Spleen (tissue), 11 donors: ENCODE measurements at regions not wholly inside any gene's neighbourhood (a gene's known extent, or its start where the extent isn't known, plus 50 kb on each side); places are given as distances from the start of the nearest gene placed in this dataset.

Experiments
- DNase-seq: peaks from one replicate; pipeline ENCODE4 v3.0.0-alpha.2; 2020
- H3K27ac ChIP-seq, 8 donors: fragments of 200-600 bp; sonication (generic) in 7 of 8; 1 replicate in 4 of 8; 2 replicates in 4 of 8; pipeline versions ENCODE4 v1.5.0 to v1.8.0; 2016 to 2021; ENCODE audit warnings: inconsistent platforms in 4 of 8, mild to moderate bottlenecking in 4 of 8, moderate library complexity in 1 of 8
- H3K27me3 ChIP-seq, 7 donors: fragments of 200-600 bp; sonication (generic) in 6 of 7; replicated peaks in 1 of 7; 1 replicate in 4 of 7; 2 replicates in 3 of 7; pipeline versions ENCODE4 v1.5.0 to v1.8.0; 2016 to 2021; ENCODE audit warnings: inconsistent platforms in 3 of 7, mild to moderate bottlenecking in 1 of 7
- H3K36me3 ChIP-seq, 6 donors: fragments of 200-600 bp; sonication (generic) in 5 of 6; 1 replicate in 4 of 6; 2 replicates in 2 of 6; pipeline versions ENCODE4 v1.5.0 to v1.8.0; 2016 to 2021; ENCODE audit warnings: inconsistent platforms in 2 of 6
- H3K4me1 ChIP-seq, 6 donors: fragments of 200-600 bp; sonication (generic) in 5 of 6; 1 replicate in 3 of 6; 2 replicates in 3 of 6; pipeline versions ENCODE4 v1.5.0 to v1.8.0; 2016 to 2021; ENCODE audit warnings: inconsistent platforms in 3 of 6
- H3K4me3 ChIP-seq, 8 donors: fragments of 200-600 bp; sonication (generic) in 7 of 8; 1 replicate in 4 of 8; 2 replicates in 4 of 8; pipeline versions ENCODE4 v1.5.0 to v1.8.0; 2016 to 2021; ENCODE audit warnings: inconsistent platforms in 4 of 8, mild to moderate bottlenecking in 4 of 8, moderate library complexity in 2 of 8
- H3K9me3 ChIP-seq, 8 donors: fragments of 200-600 bp; sonication (generic) in 7 of 8; 1 replicate in 4 of 8; 2 replicates in 4 of 8; pipeline versions ENCODE4 v1.5.0 to v1.8.0; 2016 to 2021; ENCODE audit warnings: inconsistent platforms in 4 of 8
- POLR2A ChIP-seq, 3 donors: fragments of 450-650 bp; IDR thresholded peaks; one replicate each; pipeline ENCODE4 v1.5.1; 2017; ENCODE audit warnings: antibody characterized with exemption in 3 of 3, mild to moderate bottlenecking in 1 of 3
- POLR2AphosphoS5 ChIP-seq, 3 donors: sonication (generic); formaldehyde crosslinking; IDR thresholded peaks; one replicate each; pipeline ENCODE4 v1.5.1; 2017; ENCODE audit warnings: antibody characterized with exemption in 3 of 3
- WGBS, 5 donors: extraction: QIAGEN DNeasy Blood & Tissue Kit in 3 of 5; methylation state at CpG; one replicate each; pipeline versions ENCODE4 v1.1.5 to v1.1.7; 2013 to 2018; 5-methylcytosine and 5-hydroxymethylcytosine counted together
- intact Hi-C: fragments of 100-400 bp; cut with DNase I; formaldehyde crosslinking; loops from one replicate; pipeline ENCODE4 v1.15.0; 2023; ENCODE audit warnings: low total_unique reads
- TF ChIP-seq, protein P1 (sequence below), 11 experiments: fragments of 200-600 bp in 7 of 11; fragments of 450-650 bp in 4 of 11; sonication (generic) in 4 of 11; IDR thresholded peaks in 8 of 11; conservative IDR thresholded peaks in 3 of 11; 1 replicate in 7 of 11; 2 replicates in 4 of 11; pipeline versions ENCODE4 v1.4.0 to v1.8.0; 2016 to 2021; ENCODE audit warnings: antibody characterized with exemption in 11 of 11, inconsistent platforms in 4 of 11, mild to moderate bottlenecking in 1 of 11
- donor health status: healthy with polysubstance abuse.
- donor health status: DM: no; HTN: no; CAD: no; lungs with moderate emphysema.
- donor health status: DM: no; HTN: no; CAD: no.
- donor health status: Bipolar disorder and iron deficiency.
- donor health status: healthy.
- donor health status: DM: no; HTN: no; CAD: no.
- donor health status: DM: yes; HTN: yes; CAD: no.

DNA sequence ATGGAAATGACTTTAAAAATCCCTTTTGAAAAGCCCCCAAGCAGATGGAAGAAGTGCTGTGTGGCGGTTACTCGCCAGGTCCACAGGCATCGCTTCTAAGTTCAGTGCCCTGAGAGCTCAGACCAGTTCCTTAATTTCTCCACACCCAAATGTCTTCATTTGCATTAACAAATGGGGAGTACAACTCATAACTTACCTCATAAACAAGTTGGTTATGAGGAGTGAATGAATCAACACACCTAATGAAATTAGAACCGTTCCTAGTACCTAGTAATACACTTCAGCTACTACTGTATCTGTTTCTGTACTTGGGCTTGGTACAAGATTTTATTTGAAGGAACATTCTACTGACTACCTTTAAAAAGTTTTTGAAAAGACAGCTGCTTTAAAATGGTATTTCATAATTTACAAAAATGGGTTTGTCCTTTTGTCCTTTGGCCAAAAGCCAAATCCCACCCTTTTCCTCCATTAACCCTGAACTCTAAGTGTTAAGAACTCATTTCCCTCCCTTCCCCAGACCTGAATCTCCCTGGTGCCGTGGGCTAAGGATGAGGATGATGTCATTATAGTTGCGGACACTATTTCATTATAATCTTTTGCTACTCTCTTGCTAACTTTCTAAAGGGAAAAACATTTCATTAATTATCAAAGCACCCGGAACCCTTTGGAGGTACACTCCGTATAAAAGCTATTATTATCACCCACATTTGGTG, 221.5 kb upstream of the CELF2 start:
- Histone ChIP-seq H3K27me3 (peaks cover 0 to 7% (median 0%) of the 10 kb centered on the region in 7 donors), H3K27ac (no peak overlapping the region), H3K4me3 (no peak overlapping the region), H3K36me3 (no peaks in the 10 kb centered on the region), H3K4me1 (peaks cover 0 to 14% (median 2%) of the 10 kb centered on the region in 6 donors), H3K9me3 (no peaks in the 10 kb centered on the region)
- 65 to 79% (median 72%) methylated on average over 8 of the region's 8 CpGs for WGBS, 5 donors
- TF ChIP-seq, protein P1, sequence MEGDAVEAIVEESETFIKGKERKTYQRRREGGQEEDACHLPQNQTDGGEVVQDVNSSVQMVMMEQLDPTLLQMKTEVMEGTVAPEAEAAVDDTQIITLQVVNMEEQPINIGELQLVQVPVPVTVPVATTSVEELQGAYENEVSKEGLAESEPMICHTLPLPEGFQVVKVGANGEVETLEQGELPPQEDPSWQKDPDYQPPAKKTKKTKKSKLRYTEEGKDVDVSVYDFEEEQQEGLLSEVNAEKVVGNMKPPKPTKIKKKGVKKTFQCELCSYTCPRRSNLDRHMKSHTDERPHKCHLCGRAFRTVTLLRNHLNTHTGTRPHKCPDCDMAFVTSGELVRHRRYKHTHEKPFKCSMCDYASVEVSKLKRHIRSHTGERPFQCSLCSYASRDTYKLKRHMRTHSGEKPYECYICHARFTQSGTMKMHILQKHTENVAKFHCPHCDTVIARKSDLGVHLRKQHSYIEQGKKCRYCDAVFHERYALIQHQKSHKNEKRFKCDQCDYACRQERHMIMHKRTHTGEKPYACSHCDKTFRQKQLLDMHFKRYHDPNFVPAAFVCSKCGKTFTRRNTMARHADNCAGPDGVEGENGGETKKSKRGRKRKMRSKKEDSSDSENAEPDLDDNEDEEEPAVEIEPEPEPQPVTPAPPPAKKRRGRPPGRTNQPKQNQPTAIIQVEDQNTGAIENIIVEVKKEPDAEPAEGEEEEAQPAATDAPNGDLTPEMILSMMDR (IDR thresholded peaks at IDR 0.05 in 8 of 11, conservative IDR thresholded peaks at IDR 0.05 in 3 of 11): no peak
- no peak for TF ChIP-seq POLR2AphosphoS5 (IDR thresholded peaks at IDR 0.05)
- TF ChIP-seq POLR2A (IDR thresholded peaks at IDR 0.05): no peak
- DNase-seq: no peak
- intact Hi-C loops: no loop called here

DNA sequence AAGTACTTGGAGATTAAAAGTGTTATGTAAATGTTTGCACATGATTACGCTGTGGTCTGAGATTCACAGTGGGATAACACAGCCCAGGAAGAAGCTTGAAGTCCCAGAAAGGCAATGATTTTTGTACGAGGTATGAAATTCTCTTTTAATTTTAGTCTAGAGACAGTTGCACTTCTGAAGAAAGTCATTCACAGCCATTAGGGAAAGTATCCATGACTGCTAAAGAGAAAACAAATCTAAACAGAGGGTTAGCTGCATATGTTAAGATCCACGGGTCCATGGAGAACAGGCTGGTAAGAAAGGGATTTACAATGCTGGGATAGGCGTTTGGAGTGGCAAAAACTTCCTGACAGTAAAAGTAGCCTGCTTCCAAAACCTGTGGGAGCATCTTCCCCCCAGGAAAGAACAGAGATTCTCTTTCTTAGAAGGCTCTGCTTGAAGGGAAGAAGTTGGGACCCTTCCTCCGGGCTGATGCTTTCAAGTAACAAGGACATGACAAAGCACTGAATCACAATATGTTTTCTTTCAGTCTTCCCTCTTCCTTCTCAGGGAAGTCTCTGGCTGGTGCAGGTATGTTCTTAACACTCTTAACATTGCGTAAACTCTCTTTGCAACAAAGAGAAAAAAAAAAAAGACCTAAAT, 220.8 kb upstream of the CELF2 start:
- no peak for DNase-seq
- Histone ChIP-seq H3K9me3 (peaks cover 0 to 6% (median 0%) of the 10 kb centered on the region in 8 donors), H3K4me3 (no peak overlapping the region), H3K36me3 (no peaks in the 10 kb centered on the region), H3K27me3 (peaks cover 0 to 7% (median 0%) of the 10 kb centered on the region in 7 donors), H3K27ac (no peak overlapping the region), H3K4me1 (peaks cover 0 to 14% (median 2%) of the 10 kb centered on the region in 6 donors)
- intact Hi-C loops: no loop called here
- TF ChIP-seq, protein P1 (IDR thresholded peaks at IDR 0.05 in 8 of 11, conservative IDR thresholded peaks at IDR 0.05 in 3 of 11): no peak
- TF ChIP-seq POLR2A (IDR thresholded peaks at IDR 0.05): no peak
- TF ChIP-seq POLR2AphosphoS5 (IDR thresholded peaks at IDR 0.05): no peak
- WGBS, 5 donors: 62 to 66% (median 62%) methylated on average over 6 of the region's 6 CpGs

DNA sequence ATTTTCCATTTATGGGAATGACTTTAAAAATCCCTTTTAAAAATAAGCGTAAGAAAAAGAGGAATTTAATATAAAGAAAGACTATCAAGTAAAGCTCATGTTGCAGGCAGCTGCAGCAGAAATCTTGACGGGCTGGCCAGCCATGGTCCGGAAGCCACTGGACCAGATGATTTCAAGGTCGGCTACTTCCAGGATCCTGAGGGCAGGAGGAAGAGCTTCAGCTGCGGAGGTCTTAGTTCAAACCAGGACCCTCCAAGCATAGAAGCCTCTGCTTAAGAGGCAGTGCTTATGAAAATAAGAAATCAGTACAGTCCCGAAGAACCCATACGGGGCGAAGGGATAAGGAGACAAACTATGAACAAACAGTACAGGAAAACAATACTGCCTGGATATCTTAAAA, 220.2 kb upstream of the CELF2 start:
- TF ChIP-seq POLR2A (IDR thresholded peaks at IDR 0.05) (no peak), POLR2AphosphoS5 (IDR thresholded peaks at IDR 0.05) (no peak)
- TF ChIP-seq, protein P1 (IDR thresholded peaks at IDR 0.05 in 8 of 11, conservative IDR thresholded peaks at IDR 0.05 in 3 of 11): no peak
- H3K9me3 ChIP-seq: peaks cover 0 to 9% (median 0%) of the 10 kb centered on the region in 8 donors
- intact Hi-C loops: no loop called here
- H3K4me1 ChIP-seq: peaks cover 0 to 14% (median 2%) of the 10 kb centered on the region in 6 donors
- no peaks in the 10 kb centered on the region for H3K36me3 ChIP-seq
- no peak for DNase-seq
- WGBS, 5 donors: 57 to 76% (median 72%) methylated on average over 8 of the region's 8 CpGs
- H3K4me3 ChIP-seq: no peak overlapping the region
- H3K27ac ChIP-seq: no peak overlapping the region
- H3K27me3 ChIP-seq: peaks cover 0 to 7% (median 0%) of the 10 kb centered on the region in 7 donors
